Tongue (tissue), 1 donor: ENCODE measurements at regions not wholly inside any gene's neighbourhood (a gene's known extent, or its start where the extent isn't known, plus 50 kb on each side); places are given as distances from the start of the nearest gene placed in this dataset.
A peak's percentile ranks its signal among the peaks of the same experiment; 100 is the strongest.

Experiments
- DNase-seq: peaks from one replicate; pipeline ENCODE4 v3.0.0-alpha.2; 2015

DNA sequence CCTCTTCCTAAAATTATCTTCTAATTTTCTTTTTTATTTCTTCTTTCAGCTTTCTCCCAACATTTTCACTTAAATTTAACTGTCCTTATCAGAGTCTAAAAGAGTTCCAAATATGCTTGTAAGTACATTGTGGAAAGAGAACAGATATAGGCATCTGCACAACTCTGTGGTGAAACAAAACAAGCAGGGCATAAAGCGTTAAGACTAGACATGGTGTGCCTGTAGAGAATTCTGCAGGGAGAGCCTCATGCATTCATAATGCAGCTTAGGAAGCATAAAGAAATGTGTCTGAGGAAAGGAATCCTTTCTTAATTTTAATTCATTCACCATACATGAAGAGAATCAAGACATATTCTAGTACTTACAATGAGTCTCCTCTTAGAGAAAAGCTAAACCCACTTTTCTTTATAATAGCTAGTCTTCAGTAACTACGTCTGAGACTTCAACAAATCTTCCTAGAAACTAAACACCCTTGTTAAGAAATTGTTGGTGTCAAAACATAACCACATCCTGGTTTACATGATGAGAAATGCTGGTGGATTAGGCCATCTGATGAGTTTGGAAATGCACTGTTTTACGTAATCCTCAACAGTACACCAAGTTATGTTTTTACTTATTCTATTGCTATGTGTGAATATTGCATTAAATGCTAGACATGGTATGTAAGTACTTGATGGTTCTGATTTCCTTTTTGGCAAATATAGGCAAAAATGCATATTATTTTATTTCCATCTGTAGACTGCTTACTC is 307.8 kb upstream of the GIMD1 start:
- DNase-seq = peak; percentile 13

GRCh38 chr4:106671716-106672115 is 303.1 kb upstream of the GIMD1 start:
- DNase-seq = no peak

GRCh38 chr4:106670976-106671375 is 302.4 kb upstream of the GIMD1 start:
- no peak for DNase-seq

GRCh38 chr4:106659371-106659770 is 290.8 kb upstream of the GIMD1 start:
- peak; percentile 25 for DNase-seq

GRCh38 chr4:106652095-106652494 is 283.5 kb upstream of the GIMD1 start:
- no peak for DNase-seq

- DNase-seq = no peak
Measured at GRCh38 chr4:106650701-106651100, 282.1 kb upstream of the GIMD1 start.

DNA sequence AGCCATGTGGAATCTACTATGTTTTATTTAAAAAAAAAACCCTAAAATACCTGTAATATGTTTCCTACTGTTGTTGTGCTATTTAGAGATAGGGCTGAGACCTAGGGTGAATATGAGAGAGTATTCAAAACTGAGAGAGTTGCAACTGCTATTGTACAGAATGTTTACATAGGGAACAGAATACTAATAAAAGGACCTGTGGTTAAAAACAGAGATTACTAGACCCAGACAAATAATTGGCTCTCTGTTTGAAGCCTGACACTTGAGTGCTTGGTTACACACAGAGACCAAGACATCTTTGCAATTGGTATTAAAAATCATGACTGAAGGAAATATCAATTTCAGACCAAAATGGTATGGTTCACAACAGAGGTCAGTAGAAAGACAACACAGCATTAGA is 278.9 kb upstream of the GIMD1 start:
- no peak for DNase-seq

GRCh38 chr4:106629268-106629625 is 260.7 kb upstream of the GIMD1 start:
- peak; percentile 29 for DNase-seq

GRCh38 chr4:106628586-106629267 is 260.1 kb upstream of the GIMD1 start:
- no peak for DNase-seq

DNA sequence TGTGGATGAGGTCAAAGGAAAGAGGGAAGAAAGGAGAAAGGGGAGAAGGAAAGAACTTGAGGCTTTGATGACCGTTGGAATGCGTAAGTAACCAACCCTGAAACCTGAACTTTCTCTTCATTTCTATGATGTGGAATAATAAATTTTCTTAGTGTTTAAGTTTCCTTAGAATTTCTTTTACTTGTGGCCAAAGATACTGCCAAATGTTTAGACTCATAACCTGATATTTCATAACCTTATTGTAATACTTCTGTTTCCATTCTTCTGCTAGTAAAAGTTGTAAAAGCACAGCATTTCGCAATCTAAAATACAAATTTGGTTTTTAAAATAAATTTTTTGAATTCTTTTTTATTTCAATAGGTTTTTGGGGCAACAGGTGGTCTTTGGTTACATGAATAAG is 258.5 kb upstream of the GIMD1 start:
- no peak for DNase-seq

DNA sequence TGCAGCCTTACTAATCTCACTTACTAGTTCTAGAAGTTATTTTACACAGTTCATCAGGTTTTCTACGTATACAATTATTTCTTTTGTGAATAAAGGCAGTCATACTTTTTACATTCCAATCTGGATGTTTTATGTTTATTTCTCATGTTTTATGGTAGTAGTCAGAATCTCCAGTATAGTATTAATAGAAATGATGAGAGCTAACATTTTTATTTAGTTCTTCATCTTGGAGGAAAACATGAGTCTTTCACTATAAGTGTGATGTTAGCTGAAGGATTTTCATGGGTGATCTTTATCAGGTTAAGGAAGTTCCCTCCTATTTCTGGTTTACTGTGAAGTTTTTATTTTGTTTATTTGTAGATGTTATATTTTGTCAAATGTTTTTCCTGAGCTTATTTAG is 256.1 kb upstream of the GIMD1 start:
- DNase-seq = no peak

GRCh38 chr4:106618956-106619355 is 250.4 kb upstream of the GIMD1 start:
- DNase-seq = no peak

- no peak for DNase-seq
Measured at GRCh38 chr4:106615961-106616360, 247.4 kb upstream of the GIMD1 start.

DNA sequence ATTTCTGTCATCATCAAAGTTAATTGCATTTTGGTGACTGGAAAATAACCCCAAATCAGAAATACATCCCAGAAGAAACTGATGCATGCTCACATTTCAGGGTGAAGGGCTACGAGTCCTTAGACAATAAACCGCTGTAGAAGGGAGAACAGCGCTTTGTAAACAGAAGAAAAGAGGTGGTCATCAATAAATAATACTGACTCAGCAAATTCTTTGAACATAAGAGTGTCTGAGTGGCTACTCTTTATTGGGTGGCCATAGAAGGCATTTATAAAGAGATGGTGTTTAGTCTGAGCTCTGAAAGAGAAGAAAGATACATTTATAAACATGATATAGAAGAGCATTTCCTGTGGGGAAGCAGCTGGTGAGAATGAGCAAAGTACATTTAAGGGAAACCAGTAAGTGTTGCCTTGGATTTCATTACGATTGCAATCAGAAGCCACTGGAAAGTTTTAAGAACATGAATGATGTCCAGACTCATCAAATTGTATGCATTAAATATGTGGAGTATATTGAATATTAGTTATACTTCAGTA is 246.9 kb upstream of the GIMD1 start:
- DNase-seq = no peak

- peak; percentile 31 for DNase-seq
Measured at GRCh38 chr4:106614441-106614840, 245.9 kb upstream of the GIMD1 start.

DNA sequence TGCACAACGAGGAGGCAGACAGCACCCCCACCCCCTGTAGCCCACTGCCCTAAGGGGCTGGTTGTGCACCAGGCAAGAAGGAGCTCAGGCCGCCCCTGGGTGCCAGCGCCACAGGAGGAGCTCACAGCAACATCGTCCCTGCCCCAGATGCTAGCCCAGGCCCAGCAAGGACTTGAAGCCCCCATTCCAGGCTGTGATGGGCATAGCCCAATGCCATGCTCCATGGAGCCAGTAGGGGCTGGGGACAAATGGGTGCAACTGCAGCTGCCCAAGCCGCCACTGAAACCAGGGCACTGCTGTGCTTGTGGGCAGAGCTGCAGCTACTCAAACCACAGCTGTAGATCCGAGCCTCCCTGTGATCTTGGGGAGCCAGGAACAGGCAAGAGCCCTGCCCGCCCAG is 241.3 kb upstream of the GIMD1 start:
- DNase-seq = no peak

GRCh38 chr4:106607558-106607957 is 239.0 kb upstream of the GIMD1 start:
- DNase-seq = no peak

DNA sequence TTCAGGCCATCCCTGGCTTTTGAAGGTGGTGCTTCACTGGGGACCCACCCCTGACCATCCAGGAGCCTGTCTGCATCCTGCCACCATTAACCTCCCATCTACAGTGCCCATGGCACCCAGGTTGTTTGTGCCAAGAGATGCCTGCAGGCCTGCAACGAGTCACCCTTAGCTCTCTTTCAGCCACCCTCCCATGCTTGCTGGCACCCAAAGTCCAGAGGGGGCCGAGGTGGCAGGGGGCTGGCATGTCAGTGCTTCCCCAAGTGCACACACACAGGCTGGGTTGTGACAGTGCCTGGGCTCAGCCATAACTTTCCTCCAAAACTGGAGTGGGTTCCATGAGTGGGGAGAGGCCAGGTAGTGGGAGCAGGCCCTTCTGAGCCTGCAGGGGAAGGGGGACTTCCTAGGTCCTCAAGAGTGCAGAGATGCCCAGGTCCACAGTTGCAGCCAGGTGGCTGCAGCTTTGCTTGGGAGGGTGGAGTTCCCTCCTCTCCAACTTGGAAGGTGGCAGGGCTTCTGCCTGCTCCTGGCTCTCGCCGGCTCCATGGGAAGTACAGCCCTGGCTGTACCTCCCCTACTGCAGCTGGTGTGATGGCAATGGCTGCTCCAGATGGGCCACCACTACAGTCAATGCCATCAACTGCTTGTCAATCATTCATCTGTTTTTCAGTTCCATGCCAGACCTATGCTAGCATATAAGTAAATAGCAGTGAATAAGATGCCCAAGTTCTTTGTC is 235.9 kb upstream of the GIMD1 start:
- DNase-seq = no peak

DNA sequence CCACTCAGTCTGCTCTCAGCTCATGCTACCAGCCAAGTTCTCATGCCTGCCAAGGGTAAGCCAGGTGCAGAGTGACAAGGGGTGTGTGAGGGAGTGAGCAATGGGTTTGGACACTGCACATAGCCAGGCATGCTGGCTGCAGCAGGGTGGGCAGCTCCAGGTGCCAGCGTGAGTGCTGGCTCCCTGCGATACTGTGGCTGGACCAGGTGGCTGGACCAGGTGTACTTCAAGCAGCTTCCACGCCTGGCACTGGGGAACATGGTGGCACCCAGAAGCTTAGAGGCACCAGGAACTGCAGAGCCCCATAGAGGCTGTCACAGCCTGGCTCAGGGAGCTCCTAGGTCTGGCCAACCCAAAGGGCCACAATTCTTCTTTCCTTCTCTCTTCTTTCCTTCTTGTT is 234.9 kb upstream of the GIMD1 start:
- no peak for DNase-seq

GRCh38 chr4:106602711-106603110 is 234.1 kb upstream of the GIMD1 start:
- DNase-seq = peak; percentile 61

GRCh38 chr4:106601519-106601918 is 232.9 kb upstream of the GIMD1 start:
- DNase-seq = no peak

GRCh38 chr4:106595906-106596305 is 227.3 kb upstream of the GIMD1 start:
- DNase-seq = no peak

- DNase-seq = no peak
Measured at GRCh38 chr4:106594291-106594952, 225.8 kb upstream of the GIMD1 start.
